ENCODE measurements at regions not wholly inside any gene's neighbourhood (a gene's known extent, or its start where the extent isn't known, plus 50 kb on each side); places are given as distances from the start of the nearest gene placed in this dataset.

DNA sequence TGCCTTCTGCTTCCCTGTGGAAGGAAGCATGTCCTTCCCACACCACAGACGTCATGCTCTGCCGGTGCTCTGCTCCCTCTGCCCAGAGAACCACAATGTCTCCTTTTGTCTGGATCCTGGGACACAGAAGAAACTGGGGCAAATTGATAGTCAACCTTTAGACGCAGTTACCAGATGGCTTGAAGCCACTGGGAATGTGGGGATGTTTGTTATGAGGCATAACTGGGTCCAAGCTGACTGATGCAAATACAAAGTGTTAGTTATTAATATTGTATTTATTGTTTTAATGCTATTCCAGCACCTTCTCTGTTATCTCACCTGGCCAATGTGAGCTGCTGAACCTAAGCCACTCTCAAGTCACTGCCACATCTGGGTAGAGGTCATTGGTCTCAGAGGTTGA, 322.2 kb downstream of the SHANK2 start:
- no peak for DNase-seq (ENCODE audit: low read depth)

DNA sequence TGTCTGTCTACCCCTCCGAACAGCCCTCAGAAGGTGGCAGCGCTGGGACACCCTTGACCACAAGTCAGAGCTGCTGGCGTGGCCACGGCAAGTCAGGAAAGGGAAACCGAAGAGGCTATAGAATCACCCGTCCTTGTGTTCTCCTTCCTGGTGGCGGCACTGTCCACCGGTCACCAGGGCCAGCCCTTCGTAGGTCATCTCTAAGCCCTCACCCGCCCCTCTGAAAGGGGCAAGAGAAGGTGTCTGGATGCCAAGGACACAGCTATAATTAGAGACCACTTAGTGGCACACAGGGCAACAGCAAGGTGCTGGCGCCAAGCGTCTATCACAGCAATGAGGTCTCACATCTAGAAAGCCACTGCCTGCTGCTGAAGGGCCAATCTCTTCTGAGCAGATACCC, 320.9 kb downstream of the SHANK2 start:
- no peak for DNase-seq (ENCODE audit: low read depth)

DNA sequence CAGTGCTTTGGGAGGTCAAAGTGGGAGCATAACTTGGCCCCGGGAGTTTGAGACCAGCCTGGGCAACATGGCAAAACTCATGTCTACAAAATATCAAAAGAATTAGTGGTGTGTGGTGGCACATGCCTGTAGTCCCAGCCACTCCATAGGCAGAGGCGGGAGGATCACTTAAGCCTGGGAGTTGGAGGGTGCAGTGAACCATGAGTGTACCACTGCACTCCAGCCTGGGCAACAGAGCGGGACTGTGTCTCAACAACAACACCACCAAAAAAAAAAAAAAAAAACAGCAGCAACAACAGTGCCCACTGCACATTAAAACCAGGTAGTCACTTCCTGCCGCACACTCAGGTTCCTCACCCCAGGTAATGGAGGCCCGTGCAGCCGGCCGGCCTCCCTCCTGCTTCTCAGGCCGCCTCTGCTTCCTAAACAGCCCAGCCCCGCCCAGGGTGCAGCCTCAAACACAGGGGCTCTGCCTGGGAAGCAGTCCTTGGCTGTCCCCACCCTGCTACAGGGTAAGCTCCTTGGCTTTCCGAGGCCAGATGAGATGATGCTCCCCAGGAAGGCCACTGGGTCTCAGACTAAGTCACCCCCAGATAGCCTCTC, 318.3 kb downstream of the SHANK2 start:
- no peak for DNase-seq (ENCODE audit: low read depth)

DNA sequence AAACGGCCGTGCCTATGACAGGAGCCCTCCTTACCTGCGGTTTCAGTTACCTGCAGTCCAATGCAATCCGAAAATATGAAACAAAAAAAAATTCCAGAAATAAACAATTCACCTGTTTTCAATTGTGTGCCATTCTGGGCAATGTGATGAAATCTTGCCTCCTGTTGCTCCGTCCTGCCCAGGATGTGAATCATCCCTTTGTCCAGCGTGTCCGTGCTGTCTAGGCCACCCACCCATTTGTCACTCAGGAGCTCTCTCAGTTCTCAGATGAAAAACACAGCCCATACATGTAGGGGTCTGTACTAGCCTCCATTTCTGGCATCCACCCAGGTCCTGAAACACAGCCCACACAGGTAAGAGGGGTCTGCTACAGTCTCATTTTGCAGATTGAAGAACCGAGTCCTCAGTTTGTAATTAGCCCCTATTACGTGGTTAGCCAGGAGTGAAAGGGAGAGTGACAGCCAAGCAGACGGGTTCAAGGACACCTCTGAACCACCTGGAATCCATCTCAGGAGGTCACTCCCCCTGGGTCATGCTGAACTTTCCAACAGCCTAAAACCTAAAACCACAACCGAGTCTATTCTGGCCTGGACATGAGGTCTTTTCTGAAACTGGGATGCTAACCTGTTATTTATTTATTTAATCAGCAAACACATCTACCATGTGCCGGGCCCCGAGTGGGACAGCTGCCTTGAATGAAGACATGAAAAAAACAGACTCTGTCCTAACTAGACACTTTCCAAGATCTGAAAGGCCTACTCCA, 317.2 kb downstream of the SHANK2 start:
- no peak for DNase-seq (ENCODE audit: low read depth)

DNA sequence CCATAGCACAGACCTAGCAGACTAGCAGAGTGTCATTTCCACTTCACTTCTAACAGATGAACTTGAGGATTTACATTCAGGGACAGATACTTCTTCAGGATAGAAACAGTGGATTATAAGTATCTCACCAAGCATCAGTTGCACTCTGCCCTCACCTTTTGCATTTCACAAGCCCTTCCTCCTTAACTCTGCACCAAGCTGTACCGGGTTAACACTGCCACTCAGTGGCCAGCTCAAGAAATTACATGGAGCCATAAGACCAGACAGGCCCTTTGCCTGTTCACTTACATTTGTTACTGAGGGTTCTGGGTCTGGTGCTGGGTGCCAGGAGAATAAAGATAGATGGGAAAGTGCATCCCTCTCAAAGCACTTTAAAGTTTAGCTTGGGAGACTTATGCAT, 309.8 kb downstream of the SHANK2 start:
- no peak for DNase-seq (ENCODE audit: low read depth)

DNA sequence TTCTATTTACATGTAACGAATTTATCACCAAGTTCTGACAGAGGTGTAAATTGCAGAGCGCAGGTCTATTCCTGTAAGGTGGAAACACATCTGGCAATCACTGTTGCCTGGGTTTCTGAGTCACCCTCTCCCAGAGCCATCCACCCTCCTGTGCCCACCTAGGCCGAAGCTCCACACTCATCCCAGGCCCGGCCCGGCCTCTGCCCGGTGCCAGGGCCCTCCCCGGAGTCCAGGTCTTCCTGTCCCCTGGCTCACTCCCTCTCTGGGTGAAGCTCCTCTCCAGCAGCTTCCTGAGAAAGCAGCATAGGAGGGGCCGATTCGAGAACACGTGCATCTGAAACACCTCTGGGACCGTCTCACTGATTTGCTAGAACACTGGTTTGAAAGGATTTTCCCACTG, 308.2 kb downstream of the SHANK2 start:
- no peak for DNase-seq (ENCODE audit: low read depth)

DNA sequence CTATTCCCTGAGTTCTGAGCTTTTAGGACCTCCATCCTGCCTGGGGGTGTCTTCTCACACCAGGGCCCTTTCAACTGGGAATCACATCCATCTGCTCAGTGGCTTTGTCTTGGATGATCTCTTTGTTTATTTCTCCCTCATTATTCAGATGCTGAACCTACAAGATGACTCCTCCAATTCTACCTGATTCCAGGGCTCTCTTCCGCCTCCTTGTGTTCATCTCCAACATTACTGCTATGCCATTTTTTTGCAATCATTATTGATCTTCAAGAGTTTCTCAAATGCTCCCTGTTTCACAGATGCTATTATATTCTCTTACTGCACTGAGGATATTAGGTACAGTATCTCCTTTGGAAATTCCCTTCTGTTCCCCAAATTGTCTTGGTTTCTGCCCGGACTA, 307.7 kb downstream of the SHANK2 start:
- DNase-seq (ENCODE audit: low read depth), result no peak

DNA sequence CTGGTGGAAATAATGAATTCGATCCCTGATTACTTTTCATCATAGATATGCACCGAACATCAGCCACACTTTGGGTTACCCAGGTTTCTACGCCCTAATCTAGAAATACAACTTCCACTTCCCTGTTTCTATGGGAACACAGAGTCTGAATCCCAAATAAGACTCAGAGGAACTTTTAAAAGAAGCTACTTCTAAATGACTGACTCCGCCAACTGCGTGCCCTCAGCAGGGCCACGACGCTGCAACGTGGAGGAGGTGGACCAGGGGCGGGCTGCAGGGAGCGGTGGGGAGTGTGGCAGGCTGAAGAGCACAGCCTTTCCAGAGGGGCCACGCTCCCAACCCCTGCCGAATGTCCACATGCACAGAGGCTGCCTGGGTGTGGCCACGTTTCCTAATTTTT, 304.0 kb downstream of the SHANK2 start:
- DNase-seq (ENCODE audit: low read depth), result no peak

DNA sequence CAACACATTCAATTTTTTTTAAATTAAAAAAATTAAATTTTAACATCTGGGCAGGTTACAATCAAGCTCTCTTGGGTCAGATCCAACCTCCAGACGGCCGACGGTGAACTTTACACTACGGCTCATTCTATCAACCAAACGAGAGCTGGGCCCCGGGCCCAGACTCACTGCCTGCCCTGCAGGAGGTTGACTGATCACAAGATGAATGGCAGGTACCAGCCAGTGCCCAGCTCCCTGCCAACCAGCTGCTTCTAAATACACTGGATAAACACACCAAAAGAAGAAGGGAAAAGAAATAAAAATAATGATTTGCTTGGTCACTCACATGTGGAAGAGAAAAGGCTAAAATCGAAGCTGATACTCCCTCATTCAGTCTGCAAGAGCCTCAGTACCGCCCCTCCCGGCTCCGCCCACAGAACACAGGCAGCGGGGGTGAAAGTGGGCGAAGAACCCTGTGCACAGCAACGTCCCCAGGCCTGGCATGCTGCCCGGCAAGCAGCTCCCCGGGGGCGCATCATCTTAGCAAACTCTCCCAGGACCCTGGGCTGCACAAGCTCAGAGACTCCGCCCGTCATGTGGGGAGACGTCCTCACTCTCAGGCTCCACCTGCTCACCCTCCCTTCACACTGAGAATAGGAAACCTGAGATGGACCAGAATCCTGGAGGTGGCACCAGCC, 303.4 kb downstream of the SHANK2 start:
- no peak for DNase-seq (ENCODE audit: low read depth)

DNA sequence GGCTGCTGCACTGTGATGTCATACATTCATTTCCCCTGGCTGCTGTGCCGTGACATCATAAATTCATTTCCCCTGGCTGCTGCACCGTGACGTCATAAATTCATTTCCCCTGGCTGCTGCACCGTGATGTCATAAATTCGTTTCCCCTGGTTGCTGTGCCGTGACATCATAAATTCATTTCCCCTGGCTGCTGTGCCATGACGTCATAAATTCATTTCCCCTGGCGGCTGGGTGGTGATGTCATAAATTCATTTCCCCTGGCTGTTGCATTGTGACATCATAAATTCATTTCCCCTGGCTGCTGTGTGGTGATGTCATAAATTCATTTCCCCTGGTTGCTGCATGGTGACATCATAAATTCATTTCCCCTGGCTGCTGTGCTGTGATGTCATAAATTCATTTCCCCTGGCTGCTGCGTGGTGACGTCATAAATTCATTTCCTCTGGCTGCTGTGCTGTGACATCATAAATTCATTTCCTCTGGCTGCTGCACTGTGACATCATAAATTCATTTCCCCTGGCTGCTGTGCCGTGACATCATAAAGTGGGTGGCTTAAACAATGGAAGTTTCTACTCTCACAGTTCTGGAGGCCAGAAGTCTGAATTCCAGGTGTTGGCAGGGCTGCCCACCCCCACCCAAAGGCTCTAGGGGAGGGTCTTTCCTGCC, 301.1 kb downstream of the SHANK2 start:
- no peak for DNase-seq (ENCODE audit: low read depth)

DNA sequence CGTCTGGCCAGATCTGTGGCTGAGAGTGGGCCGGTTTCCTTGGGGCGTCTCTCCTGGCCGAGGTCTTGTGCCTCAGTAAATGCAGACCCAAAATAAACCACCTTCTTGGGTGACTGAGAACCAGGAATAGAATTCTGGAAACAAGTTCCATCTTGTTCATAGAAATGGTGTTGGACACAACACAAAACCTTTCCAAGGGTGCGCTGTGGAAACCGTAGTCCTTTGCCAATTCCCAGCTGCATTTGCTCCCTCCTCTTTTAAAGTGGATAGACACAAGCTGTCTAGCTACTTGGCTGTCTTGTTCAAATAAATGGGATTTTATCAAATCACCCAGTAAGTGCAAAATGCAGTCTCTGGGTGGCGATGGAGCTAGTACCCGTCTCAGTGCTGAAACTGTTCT, 300.2 kb downstream of the SHANK2 start:
- DNase-seq (ENCODE audit: low read depth), result no peak

DNA sequence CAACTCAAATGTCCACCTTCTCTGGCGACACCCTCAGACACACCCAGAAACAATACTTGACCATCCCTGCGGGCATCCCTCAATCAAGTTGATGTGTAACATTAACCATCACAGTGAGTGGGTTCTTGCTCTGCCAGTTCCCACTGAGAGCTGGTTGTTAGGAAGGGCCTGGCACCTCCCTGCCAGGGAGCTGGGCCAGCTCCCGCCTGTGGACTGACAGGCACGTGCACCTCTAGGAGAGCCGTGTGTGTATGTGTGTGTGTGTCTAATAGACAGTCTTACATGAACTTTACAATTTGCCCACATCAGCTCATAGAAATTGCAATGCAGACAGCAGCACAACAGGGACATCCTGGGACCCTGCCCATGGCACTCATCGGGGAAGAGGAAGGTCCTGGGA, 298.7 kb downstream of the SHANK2 start:
- no peak for DNase-seq (ENCODE audit: low read depth)

DNA sequence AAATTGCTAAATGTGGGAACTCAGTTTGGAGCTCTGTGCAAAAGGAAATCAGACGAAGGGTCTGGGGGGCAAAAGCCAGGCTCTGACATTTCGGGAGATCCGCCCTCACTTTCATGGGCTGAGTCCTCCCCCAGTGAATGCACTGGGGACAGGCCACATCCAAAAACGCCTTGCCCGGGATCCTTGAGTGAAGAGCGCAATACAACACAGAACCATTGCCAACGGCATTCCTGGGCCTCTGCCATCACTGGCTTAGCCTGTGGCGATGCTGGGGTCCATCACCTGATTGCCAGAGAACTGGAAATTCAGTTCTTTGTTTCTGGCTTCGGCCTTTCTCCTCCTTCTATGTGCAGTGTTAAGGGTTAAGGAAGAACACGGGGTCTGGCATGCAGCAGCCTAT, 297.9 kb downstream of the SHANK2 start:
- no peak for DNase-seq (ENCODE audit: low read depth)

Measured in stimulated activated CD4-positive, alpha-beta T cell treated with anti-CD3 and anti-CD28 coated beads, Interleukin-2, amount 100 ng/mL, for 4 hours (primary cell).